Skeletal muscle tissue (tissue), 3 donors: ENCODE measurements at regions not wholly inside any gene's neighbourhood (a gene's known extent, or its start where the extent isn't known, plus 50 kb on each side); places are given as distances from the start of the nearest gene placed in this dataset.

Experiments used
- H3K27ac ChIP-seq: one replicate; pipeline ENCODE4 v1.7.0; 2013; ENCODE audit warnings: mild to moderate bottlenecking, low read depth, low read length, inconsistent platforms
- H3K27me3 ChIP-seq, 3 donors: one replicate each; pipeline ENCODE4 v1.7.0; 2013; ENCODE audit warnings: low read length in 3 of 3; ENCODE audit not compliant: control insufficient read depth in 3 of 3, insufficient read depth in 3 of 3
- H3K36me3 ChIP-seq, 3 donors: one replicate each; pipeline ENCODE4 v1.7.0; 2013; ENCODE audit warnings: low read length in 3 of 3; ENCODE audit not compliant: control insufficient read depth in 3 of 3, insufficient read depth in 3 of 3
- H3K4me1 ChIP-seq, 3 donors: one replicate each; pipeline ENCODE4 v1.7.0; 2013; ENCODE audit warnings: low read length in 3 of 3, mild to moderate bottlenecking in 3 of 3; ENCODE audit not compliant: control insufficient read depth in 3 of 3, insufficient read depth in 3 of 3
- H3K4me3 ChIP-seq, 3 donors: one replicate each; pipeline ENCODE4 v1.7.0; 2013; ENCODE audit warnings: low read length in 3 of 3
- H3K9ac ChIP-seq, 3 donors: one replicate each; pipeline ENCODE4 v1.7.0; 2013; ENCODE audit warnings: low read length in 3 of 3, mild to moderate bottlenecking in 3 of 3, moderate library complexity in 2 of 3, low read depth in 1 of 3
- H3K9me3 ChIP-seq, 3 donors: one replicate each; pipeline ENCODE4 v1.7.0; 2013; ENCODE audit warnings: low read length in 3 of 3; ENCODE audit not compliant: control insufficient read depth in 3 of 3
- donor health status: Osteomylitis.

GRCh38 chr11:22432291-22433093, 94.3 kb downstream of the SLC17A6 start:
- Histone ChIP-seq H3K4me1 (peaks cover 4 to 9% (median 8%) of the 10 kb centered on the region in 3 donors), H3K27me3 (no peaks in the 10 kb centered on the region), H3K9ac (peak overlapping the region; percentile 26 to 63 (median 42)), H3K4me3 (peak overlapping the region; percentile 58 to 74 (median 73)), H3K36me3 (no peaks in the 10 kb centered on the region), H3K27ac (no peak overlapping the region), H3K9me3 (no peaks in the 10 kb centered on the region)

GRCh38 chr11:22431106-22431505, 92.9 kb downstream of the SLC17A6 start:
- Histone ChIP-seq H3K9me3 (no peaks in the 10 kb centered on the region), H3K4me3 (no peak overlapping the region), H3K27me3 (no peaks in the 10 kb centered on the region), H3K36me3 (no peaks in the 10 kb centered on the region), H3K27ac (no peak overlapping the region), H3K4me1 (peaks cover 4 to 9% (median 8%) of the 10 kb centered on the region in 3 donors), H3K9ac (no peak overlapping the region)

- Histone ChIP-seq H3K27me3 (no peaks in the 10 kb centered on the region), H3K4me3 (no peak overlapping the region), H3K27ac (no peak overlapping the region), H3K4me1 (peaks cover 4 to 9% (median 8%) of the 10 kb centered on the region in 3 donors), H3K9ac (no peak overlapping the region), H3K36me3 (no peaks in the 10 kb centered on the region), H3K9me3 (no peaks in the 10 kb centered on the region)
Observed at GRCh38 chr11:22430639-22431038, 92.5 kb downstream of the SLC17A6 start.

GRCh38 chr11:22430141-22430541, 92.0 kb downstream of the SLC17A6 start:
- no peaks in the 10 kb centered on the region for H3K9me3 ChIP-seq
- no peaks in the 10 kb centered on the region for H3K27me3 ChIP-seq
- H3K4me1 ChIP-seq, result peaks cover 4 to 9% (median 8%) of the 10 kb centered on the region in 3 donors
- no peaks in the 10 kb centered on the region for H3K36me3 ChIP-seq
- H3K27ac ChIP-seq, result no peak overlapping the region
- H3K9ac ChIP-seq, result no peak overlapping the region
- H3K4me3 ChIP-seq, result no peak overlapping the region
